Stimulated activated memory B cell treated with anti-CD40 and anti-IgM and Interleukin-4, amounts not matched to agents 10 μg/mL and 1 μg/mL and 100 μg/mL, for 72 hours (primary cell): ENCODE measurements at regions not wholly inside any gene's neighbourhood (a gene's known extent, or its start where the extent isn't known, plus 50 kb on each side); places are given as distances from the start of the nearest gene placed in this dataset.
"Not testable (repeated sequence)": the region's sequence is repeated elsewhere in the genome, so short reads cannot be mapped to it uniquely, and the experiment has no call there.

Experiments used
- ATAC-seq: fragments of 150-1000 bp; cut with Tn5 transposase; 2 replicates; pipeline ENCODE4 v1.10.0; 2021
- H3K27ac Mint-ChIP-seq: one replicate; pipeline ENCODE4 v1.8.0; 2022; ENCODE audit warnings: mild to moderate bottlenecking, mixed read lengths
- H3K27me3 Mint-ChIP-seq: one replicate; pipeline ENCODE4 v1.8.0; 2022; ENCODE audit warnings: mixed read lengths
- H3K36me3 Mint-ChIP-seq: one replicate; pipeline ENCODE4 v1.8.0; 2022; ENCODE audit warnings: mixed read lengths
- H3K4me1 Mint-ChIP-seq: one replicate; pipeline ENCODE4 v1.8.0; 2022; ENCODE audit warnings: mixed read lengths
- H3K4me3 Mint-ChIP-seq: one replicate; pipeline ENCODE4 v1.8.0; 2022; ENCODE audit warnings: mild to moderate bottlenecking, moderate library complexity, mixed read lengths
- H3K9me3 Mint-ChIP-seq: one replicate; pipeline ENCODE4 v1.8.0; 2022; ENCODE audit warnings: mixed read lengths

DNA sequence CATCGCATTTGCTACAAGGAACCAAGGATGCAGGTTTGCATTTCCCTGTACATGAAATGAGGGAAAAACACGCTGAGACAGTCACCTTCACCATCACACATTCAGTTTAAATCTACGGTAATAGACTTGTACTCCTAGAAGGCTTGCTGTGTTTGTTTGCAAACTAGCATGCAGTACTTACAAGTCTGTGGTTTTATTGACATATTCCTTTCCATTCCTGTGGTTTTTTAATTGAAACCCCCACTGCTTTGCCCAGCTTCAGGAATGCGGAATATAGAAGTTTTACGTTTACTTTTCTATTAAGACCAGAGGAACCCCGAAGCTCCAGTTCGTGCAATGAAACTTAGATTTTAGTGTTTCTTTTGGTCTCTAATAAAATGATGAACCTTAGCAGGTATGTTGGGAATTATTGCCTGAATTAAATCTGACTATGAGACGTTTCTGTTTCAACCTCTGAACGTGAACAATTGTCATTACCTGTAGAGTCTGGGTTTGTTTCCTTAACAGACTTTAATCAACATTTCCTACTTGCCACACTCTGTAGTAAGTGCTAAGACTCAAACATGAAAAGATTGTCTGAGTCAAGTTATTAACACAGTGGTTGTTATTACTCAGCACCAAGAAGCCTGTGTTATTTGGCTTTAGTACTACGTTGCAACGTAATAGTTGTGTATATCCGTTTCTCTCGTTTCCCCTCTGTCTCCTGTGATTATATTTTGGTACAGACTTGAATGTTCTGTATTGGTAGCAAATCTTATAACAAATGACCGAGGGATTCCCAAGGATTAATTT, 793.3 kb upstream of the GOT2 start:
- no peaks in the 10 kb centered on the region for H3K36me3 Mint-ChIP-seq
- H3K27me3 Mint-ChIP-seq, result no peaks in the 10 kb centered on the region
- no peaks in the 10 kb centered on the region for H3K4me1 Mint-ChIP-seq
- no peak overlapping the region for H3K27ac Mint-ChIP-seq
- no peak for ATAC-seq
- H3K4me3 Mint-ChIP-seq, result no peak overlapping the region
- no peaks in the 10 kb centered on the region for H3K9me3 Mint-ChIP-seq

DNA sequence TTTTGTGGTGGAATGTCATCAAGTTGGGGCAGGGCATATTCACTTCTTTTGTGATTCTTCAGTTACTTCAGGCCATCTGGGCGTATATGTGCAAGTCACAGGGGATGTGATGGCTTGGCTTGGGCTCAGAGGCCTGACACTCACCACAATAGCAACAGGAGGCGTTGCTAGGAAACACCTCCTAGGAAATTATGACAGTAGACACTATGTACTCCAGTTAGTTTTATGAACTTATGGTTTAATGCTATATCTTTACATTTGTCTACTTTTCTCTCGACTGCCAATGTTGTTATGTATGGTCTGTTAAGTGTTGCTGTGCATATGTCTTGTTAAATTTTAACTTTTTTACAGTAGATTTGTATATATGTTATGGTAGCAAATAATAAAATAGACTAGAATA, 788.7 kb upstream of the GOT2 start:
- Mint-ChIP-seq H3K4me1 (no peaks in the 10 kb centered on the region), H3K27ac (no peak overlapping the region), H3K36me3 (no peaks in the 10 kb centered on the region), H3K27me3 (no peaks in the 10 kb centered on the region), H3K4me3 (no peak overlapping the region), H3K9me3 (peaks cover 24% of the 10 kb centered on the region)
- ATAC-seq, result no peak

DNA sequence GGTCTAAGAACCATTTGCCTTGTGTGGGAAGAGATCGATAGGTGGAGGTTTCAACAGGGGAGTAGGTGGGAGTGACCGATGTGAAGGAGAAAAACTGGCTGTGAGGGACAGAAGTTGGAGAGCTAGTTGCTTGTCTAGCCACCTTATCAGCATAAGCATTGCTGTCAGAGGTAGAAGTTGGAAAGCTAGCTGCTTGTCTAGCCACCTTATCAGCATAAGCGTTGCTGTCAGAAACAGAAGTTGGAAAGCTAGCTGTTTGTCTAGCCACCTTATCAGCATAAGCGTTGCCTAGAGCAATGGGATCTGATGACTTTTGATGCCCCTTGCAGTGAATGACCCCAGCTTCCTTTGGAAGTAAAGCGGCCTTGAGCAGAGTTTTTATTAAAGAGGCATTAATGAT, 784.6 kb upstream of the GOT2 start:
- H3K27me3 Mint-ChIP-seq, ATAC-seq, H3K4me3 Mint-ChIP-seq, H3K4me1 Mint-ChIP-seq, H3K36me3 Mint-ChIP-seq, H3K27ac Mint-ChIP-seq: not testable (repeated sequence)
- peaks cover 42% of the 10 kb centered on the region for H3K9me3 Mint-ChIP-seq

DNA sequence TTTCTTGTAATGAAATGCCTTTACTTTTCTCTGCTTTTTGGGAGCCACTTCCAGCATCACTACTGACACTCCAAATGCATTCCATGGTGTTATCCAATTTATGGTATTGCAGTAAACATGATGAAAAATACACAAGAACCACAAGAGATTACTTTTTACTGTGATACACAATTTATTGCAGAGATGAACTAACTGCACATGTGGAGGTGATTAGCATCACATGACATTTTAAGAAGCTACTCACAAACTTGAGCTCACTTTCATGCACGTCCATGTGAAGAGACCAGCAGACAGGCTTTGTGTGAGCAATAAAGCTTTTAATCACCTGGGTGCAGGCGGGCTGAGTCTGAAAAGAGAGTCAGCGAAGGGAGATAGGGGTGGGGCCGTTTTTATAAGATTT, 780.5 kb upstream of the GOT2 start:
- H3K4me1 Mint-ChIP-seq, result no peaks in the 10 kb centered on the region
- no peak overlapping the region for H3K4me3 Mint-ChIP-seq
- H3K27me3 Mint-ChIP-seq, result no peaks in the 10 kb centered on the region
- peaks cover 24% of the 10 kb centered on the region for H3K9me3 Mint-ChIP-seq
- no peak for ATAC-seq
- H3K27ac Mint-ChIP-seq, result no peak overlapping the region
- H3K36me3 Mint-ChIP-seq, result no peaks in the 10 kb centered on the region

DNA sequence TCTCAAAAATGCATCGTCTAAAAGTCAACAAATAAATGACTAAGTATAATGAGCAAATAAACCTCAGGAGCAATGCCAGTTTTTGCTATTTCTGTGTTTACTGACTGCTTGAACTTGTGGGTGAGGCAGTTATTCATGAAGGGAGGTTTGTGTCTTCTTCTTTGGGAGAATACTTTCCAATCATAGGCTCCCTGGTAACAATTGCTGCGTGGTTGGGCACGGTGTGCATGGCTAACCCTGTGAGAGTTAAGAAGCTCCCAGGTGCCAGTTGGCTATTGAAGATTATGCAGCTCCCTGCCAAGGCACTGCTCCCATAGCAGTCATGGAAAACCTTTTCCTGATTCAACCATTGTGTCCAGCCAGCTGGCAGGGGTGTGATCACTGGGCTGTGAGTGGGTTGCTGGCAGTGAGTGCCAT, 775.9 kb upstream of the GOT2 start:
- H3K27ac Mint-ChIP-seq, result no peak overlapping the region
- peaks cover under 1% of the 10 kb centered on the region for H3K9me3 Mint-ChIP-seq
- no peaks in the 10 kb centered on the region for H3K4me1 Mint-ChIP-seq
- no peak overlapping the region for H3K4me3 Mint-ChIP-seq
- ATAC-seq, result no peak
- H3K27me3 Mint-ChIP-seq, result no peaks in the 10 kb centered on the region
- H3K36me3 Mint-ChIP-seq, result no peaks in the 10 kb centered on the region

DNA sequence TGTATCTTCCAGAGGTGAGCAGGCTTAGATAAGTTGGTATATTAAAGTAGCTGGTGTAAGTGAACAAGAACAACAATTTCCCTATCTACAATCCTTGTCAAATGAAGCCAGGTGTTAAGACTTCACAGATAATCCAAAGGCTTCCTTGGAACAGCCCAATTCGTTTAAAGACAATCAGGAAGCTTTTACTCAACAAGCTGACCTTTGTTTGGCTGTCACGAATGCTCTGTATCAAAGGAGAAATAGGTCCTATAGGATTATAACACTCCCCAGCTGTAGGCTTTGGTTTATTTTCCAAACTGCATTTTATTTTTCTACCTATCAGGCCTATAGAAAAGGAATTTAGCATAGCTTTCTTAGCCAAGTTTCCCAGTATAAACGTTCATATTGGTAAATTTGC, 766.5 kb upstream of the GOT2 start:
- no peak overlapping the region for H3K4me3 Mint-ChIP-seq
- peaks cover 7% of the 10 kb centered on the region for H3K9me3 Mint-ChIP-seq
- no peaks in the 10 kb centered on the region for H3K36me3 Mint-ChIP-seq
- H3K4me1 Mint-ChIP-seq, result no peaks in the 10 kb centered on the region
- H3K27ac Mint-ChIP-seq, result no peak overlapping the region
- ATAC-seq, result no peak
- H3K27me3 Mint-ChIP-seq, result no peaks in the 10 kb centered on the region

DNA sequence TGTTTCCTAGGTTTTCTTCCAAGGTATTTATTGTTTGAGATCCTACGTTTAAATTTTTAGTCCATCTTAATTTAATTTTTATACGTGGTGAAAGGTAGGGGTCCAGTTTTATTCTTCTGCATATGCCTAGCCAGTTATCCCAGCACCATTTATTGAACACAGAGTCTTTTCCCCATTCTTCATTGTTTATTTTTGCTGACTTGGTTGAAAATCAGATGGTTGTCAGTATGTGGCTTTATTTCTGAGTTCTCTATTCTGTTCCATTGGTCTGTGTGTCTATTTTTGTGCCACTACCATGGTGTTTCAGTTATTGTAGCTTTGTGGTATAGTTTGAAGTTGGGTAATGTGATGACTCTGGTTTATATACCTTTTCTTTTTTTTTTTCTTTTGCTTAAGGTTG, 753.0 kb upstream of the GOT2 start:
- ATAC-seq, result no peak
- Mint-ChIP-seq H3K27me3 (no peaks in the 10 kb centered on the region), H3K36me3 (no peaks in the 10 kb centered on the region), H3K9me3 (peaks cover 4% of the 10 kb centered on the region), H3K27ac (no peak overlapping the region), H3K4me1 (no peaks in the 10 kb centered on the region), H3K4me3 (no peak overlapping the region)

DNA sequence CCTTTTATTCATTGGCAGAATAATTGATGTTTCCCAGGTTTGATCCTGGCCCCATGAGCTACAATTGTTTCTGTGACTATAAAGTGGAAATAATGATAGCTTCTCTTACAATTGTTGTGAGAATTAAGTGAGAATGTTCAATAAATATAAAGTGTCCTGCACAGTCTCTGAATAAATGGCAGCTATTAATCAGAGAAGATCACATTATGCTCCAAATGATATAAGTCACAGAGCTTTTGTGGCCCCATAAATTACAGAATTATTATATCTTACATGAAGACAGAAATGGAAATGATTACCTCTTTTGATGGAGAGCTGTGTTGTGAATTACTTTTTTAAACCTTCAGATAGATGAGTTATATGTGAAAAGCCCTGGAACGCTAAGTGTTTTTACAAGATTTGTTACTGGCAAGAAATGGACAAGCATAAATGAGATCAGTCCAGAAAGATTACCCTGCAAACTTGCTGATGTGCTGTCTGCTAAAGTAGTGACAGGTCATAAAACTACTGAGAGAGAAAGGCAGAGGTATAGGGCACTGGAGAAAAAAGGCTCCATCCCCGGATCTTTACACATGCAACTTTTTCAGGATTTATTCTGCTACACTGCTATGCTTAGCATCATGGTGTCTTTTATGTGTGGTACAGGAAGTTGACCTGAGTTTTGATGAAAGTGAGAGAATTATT, 750.9 kb upstream of the GOT2 start:
- H3K9me3 Mint-ChIP-seq, result peaks cover 3% of the 10 kb centered on the region
- no peaks in the 10 kb centered on the region for H3K4me1 Mint-ChIP-seq
- H3K27ac Mint-ChIP-seq, result no peak overlapping the region
- no peaks in the 10 kb centered on the region for H3K36me3 Mint-ChIP-seq
- no peaks in the 10 kb centered on the region for H3K27me3 Mint-ChIP-seq
- ATAC-seq, result no peak
- no peak overlapping the region for H3K4me3 Mint-ChIP-seq

DNA sequence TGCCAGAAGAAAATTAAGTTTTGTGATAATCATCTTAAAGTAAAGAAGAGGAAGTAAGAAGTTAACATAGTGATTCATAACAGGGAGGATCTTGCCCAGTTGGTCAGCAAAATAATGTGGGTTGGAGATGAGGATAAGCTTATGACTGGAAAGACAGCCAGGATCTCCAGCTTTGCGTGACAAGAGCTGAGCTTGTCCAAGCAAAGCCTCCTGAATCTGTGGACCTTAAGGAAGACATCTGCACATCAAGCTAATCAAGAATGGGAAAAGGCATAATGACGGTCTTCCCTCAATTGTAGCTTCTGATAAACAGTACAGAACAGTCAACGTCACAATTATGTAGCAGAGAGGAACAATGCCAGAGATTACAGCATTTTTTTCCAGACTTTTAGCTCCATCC, 744.7 kb upstream of the GOT2 start:
- no peaks in the 10 kb centered on the region for H3K36me3 Mint-ChIP-seq
- no peaks in the 10 kb centered on the region for H3K4me1 Mint-ChIP-seq
- no peak overlapping the region for H3K27ac Mint-ChIP-seq
- no peak for ATAC-seq
- no peak overlapping the region for H3K4me3 Mint-ChIP-seq
- no peaks in the 10 kb centered on the region for H3K27me3 Mint-ChIP-seq
- peaks cover 6% of the 10 kb centered on the region for H3K9me3 Mint-ChIP-seq

DNA sequence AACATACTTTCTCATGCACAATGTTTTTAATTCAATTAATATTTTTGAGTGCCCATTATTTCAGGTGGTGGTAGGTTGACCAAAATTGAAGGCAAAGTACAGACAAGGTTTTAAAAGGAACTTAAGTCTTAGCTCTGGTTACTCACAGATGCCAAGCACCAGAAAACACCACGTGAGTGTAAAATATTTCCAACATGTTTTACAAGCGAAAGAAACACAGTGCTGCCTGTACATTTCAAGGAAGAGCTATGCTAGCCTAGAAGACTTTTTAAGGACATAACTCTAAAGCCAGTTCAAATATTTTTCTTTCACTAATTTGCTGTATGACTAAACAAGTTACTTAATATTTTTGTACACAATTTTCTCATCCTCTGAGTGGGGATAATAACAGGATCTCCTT, 736.4 kb upstream of the GOT2 start:
- no peak for ATAC-seq

DNA sequence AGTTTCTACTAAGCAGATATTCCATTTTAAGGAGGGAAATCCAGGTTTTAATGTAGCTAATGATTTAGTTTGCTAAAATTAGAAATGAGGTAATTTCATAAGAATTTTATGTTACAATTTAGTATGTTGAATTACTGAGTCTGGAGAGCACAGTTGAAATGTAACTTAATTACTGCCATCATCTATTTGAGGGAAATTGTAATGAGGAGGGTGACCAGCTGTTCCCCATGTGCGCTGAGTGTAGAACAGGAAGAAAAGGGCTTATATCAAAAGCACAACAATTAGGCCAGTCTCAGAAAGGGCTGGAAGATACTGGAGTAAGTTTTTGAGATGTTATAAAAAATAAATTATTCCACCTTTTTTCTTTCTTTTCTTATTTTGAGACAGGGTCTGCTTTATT, 735.1 kb upstream of the GOT2 start:
- no peaks in the 10 kb centered on the region for H3K36me3 Mint-ChIP-seq
- H3K4me3 Mint-ChIP-seq, result no peak overlapping the region
- H3K27ac Mint-ChIP-seq, result no peak overlapping the region
- no peak for ATAC-seq
- H3K9me3 Mint-ChIP-seq, result no peaks in the 10 kb centered on the region
- no peaks in the 10 kb centered on the region for H3K4me1 Mint-ChIP-seq
- no peaks in the 10 kb centered on the region for H3K27me3 Mint-ChIP-seq

More for the DNA sequence above, 736.4 kb upstream of the GOT2 start:
- H3K36me3 Mint-ChIP-seq, result no peaks in the 10 kb centered on the region
- H3K27ac Mint-ChIP-seq, result no peak overlapping the region
- H3K27me3 Mint-ChIP-seq, result no peaks in the 10 kb centered on the region
- H3K9me3 Mint-ChIP-seq, result peaks cover 2% of the 10 kb centered on the region
- H3K4me1 Mint-ChIP-seq, result no peaks in the 10 kb centered on the region
- no peak overlapping the region for H3K4me3 Mint-ChIP-seq

DNA sequence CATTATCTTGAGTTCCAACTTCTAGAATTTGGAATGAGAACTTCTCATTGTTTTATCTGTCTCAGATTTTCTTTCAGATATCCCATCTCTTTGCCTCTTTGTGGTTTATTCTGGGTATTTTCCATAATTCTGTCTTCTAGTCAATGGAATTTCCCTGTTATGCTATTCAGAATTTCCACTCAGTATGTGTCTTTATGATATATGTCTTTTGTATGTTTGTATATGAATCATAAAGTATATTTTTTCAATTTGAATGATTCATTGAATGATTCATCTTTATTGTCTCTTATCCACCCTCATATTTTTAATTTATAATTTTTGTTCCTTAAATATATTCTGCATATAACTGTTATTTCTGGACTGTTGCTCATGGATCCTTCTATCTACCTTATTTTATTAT, 729.7 kb upstream of the GOT2 start:
- H3K4me1 Mint-ChIP-seq, result no peaks in the 10 kb centered on the region
- no peak for ATAC-seq
- H3K36me3 Mint-ChIP-seq, result no peaks in the 10 kb centered on the region
- H3K9me3 Mint-ChIP-seq, result no peaks in the 10 kb centered on the region
- no peaks in the 10 kb centered on the region for H3K27me3 Mint-ChIP-seq
- no peak overlapping the region for H3K4me3 Mint-ChIP-seq
- H3K27ac Mint-ChIP-seq, result no peak overlapping the region

DNA sequence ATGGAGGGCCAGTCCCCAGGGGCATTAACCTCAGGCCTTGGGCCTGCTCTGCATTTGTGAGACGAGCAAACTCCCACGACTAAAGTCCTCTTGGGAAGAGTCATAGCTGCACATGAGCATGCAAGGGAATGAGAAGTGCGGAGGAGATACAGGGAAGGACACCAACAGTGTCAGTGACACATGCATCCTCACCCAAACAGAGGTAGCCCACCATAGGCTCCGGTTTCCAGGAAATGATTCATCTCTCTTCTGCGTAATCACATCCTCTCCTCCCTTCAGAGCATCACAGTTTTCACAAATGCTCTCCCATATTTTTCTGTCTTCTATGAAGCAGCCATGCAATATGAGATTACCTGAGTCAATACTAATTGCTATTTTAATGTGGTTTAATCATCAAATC, 725.7 kb upstream of the GOT2 start:
- Mint-ChIP-seq H3K4me1 (no peaks in the 10 kb centered on the region), H3K4me3 (no peak overlapping the region), H3K36me3 (no peaks in the 10 kb centered on the region), H3K9me3 (no peaks in the 10 kb centered on the region), H3K27me3 (no peaks in the 10 kb centered on the region), H3K27ac (no peak overlapping the region)
- no peak for ATAC-seq

DNA sequence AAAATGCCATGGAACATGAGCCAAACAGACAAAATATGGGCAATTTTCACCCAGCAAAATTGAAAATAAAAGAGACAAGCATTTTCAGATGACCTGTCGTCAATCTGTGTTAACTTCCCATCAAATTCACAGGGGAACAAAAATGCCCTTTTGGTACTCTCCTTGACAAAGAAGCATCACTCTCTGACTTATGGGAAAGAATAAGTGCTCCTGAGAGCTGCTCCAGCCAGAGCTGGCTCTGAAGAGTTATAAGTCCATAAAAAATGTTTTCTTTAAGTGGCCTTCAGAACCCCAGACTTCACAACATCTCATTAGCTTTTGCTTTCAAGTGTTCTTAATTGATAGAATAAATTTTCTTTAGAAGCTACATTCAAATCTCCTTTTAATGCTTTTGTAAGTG, 721.4 kb upstream of the GOT2 start:
- no peaks in the 10 kb centered on the region for H3K4me1 Mint-ChIP-seq
- no peak for ATAC-seq
- peaks cover 2% of the 10 kb centered on the region for H3K9me3 Mint-ChIP-seq
- H3K27ac Mint-ChIP-seq, result no peak overlapping the region
- no peaks in the 10 kb centered on the region for H3K27me3 Mint-ChIP-seq
- no peaks in the 10 kb centered on the region for H3K36me3 Mint-ChIP-seq
- H3K4me3 Mint-ChIP-seq, result no peak overlapping the region

DNA sequence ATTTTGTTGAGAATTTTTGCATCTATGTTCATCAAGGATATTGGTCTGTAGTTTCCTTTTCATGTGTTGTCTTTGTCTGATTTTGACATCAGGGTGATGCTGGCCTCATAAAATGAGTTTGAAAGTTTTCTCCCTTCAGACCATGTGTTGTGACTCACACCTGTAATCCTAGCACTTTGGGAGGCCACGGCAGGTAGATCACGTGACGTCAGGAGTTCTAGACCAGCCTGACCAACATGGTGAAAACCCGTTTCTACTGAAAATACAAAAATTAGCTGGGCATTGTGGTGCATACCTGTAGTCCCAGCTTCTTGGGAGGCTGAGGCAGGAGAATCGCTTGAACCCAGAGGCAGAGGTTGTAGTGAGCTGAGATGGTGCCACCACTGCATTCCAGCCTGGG, 716.4 kb upstream of the GOT2 start:
- ATAC-seq, H3K9me3 Mint-ChIP-seq, H3K27me3 Mint-ChIP-seq, H3K4me1 Mint-ChIP-seq, H3K36me3 Mint-ChIP-seq, H3K27ac Mint-ChIP-seq, H3K4me3 Mint-ChIP-seq: not testable (repeated sequence)

DNA sequence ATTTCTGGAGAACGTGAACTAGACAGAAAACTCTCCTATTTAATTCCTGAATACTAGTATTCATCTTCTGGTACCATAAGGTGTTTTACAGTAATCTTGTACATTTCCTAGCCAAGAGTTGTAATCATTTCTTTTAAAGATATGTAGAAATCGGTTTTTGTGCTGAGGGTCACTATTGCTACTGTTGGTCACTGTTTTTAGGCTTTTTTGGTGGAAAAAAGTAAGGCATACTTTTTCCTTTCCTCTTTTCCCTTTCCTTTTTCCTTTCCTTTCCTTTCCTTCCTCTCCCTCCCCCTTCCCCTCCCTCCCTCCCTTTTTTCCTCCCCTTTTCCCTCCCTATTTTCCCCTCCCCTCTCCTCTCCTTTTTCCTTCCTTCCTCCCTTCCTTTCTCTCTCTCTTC, 706.4 kb upstream of the GOT2 start:
- Mint-ChIP-seq H3K4me3 (no peak overlapping the region), H3K27ac (no peak overlapping the region), H3K27me3 (no peaks in the 10 kb centered on the region), H3K9me3 (peaks cover 15% of the 10 kb centered on the region), H3K4me1 (no peaks in the 10 kb centered on the region), H3K36me3 (no peaks in the 10 kb centered on the region)
- no peak for ATAC-seq
